MM.1S (cell line): ENCODE measurements at regions not wholly inside any gene's neighbourhood (a gene's known extent, or its start where the extent isn't known, plus 50 kb on each side); places are given as distances from the start of the nearest gene placed in this dataset.

Source experiments
- DNase-seq: peaks from one replicate; pipeline ENCODE4 v3.0.0-alpha.2; 2015
- H2AFZ ChIP-seq: fragments of 300-600 bp; sonication (generic); 2 replicates; pipeline ENCODE4 v1.6.0; 2016; ENCODE audit warnings: antibody characterized with exemption, low read length
- H3F3A ChIP-seq: fragments of 300-600 bp; sonication (generic); 2 replicates; pipeline ENCODE4 v1.6.1; 2016; ENCODE audit warnings: mild to moderate bottlenecking, antibody characterized with exemption, low read length, moderate library complexity, mixed read lengths; ENCODE audit not compliant: insufficient read depth
- H3K27ac ChIP-seq: fragments of 300-600 bp; sonication (generic); 2 replicates; pipeline ENCODE4 v1.5.1; 2016; ENCODE audit warnings: mild to moderate bottlenecking, low read length
- H3K27me3 ChIP-seq: fragments of 300-600 bp; sonication (generic); replicated peaks from 2 replicates; pipeline ENCODE4 v1.6.0; 2016; ENCODE audit warnings: low read length; ENCODE audit not compliant: insufficient read depth
- H3K36me3 ChIP-seq: fragments of 300-600 bp; sonication (generic); replicated peaks from 2 replicates; pipeline ENCODE4 v1.6.1; 2016; ENCODE audit warnings: mild to moderate bottlenecking, low read length, mixed read lengths; ENCODE audit not compliant: insufficient read depth
- H3K4me1 ChIP-seq: fragments of 300-600 bp; sonication (generic); 2 replicates; pipeline ENCODE4 v1.6.1; 2016; ENCODE audit warnings: low read length, mixed read lengths
- H3K4me2 ChIP-seq: fragments of 300-600 bp; sonication (generic); 2 replicates; pipeline ENCODE4 v1.6.0; 2016; ENCODE audit warnings: low read depth, low read length
- H3K4me3 ChIP-seq: fragments of 300-600 bp; sonication (generic); 2 replicates; pipeline ENCODE4 v1.5.1; 2016; ENCODE audit warnings: low read length, mixed read lengths
- H3K79me2 ChIP-seq: fragments of 300-600 bp; sonication (generic); 2 replicates; pipeline ENCODE4 v1.6.1; 2016; ENCODE audit warnings: mixed run types, low read length, mixed read lengths
- H3K9ac ChIP-seq: fragments of 300-600 bp; sonication (generic); 2 replicates; pipeline ENCODE4 v1.6.1; 2016; ENCODE audit warnings: low read length, mixed read lengths
- H3K9me2 ChIP-seq: fragments of 300-600 bp; sonication (generic); replicated peaks from 2 replicates; pipeline ENCODE4 v1.6.1; 2016; ENCODE audit warnings: mild to moderate bottlenecking, low read length, mixed read lengths; ENCODE audit not compliant: insufficient read depth
- H3K9me3 ChIP-seq: fragments of 300-600 bp; sonication (generic); replicated peaks from 2 replicates; pipeline ENCODE4 v1.6.1; 2016; ENCODE audit warnings: mild to moderate bottlenecking, low read length, mixed read lengths; ENCODE audit not compliant: insufficient read depth
- H4K20me1 ChIP-seq: fragments of 300-600 bp; sonication (generic); 2 replicates; pipeline ENCODE4 v1.6.1; 2016; ENCODE audit warnings: mild to moderate bottlenecking, low read length, moderate library complexity, mixed read lengths; ENCODE audit not compliant: insufficient read depth
- EZH2 ChIP-seq: fragments of 300-600 bp; sonication (generic); optimal IDR thresholded peaks from 2 replicates; pipeline ENCODE3; 2017; ENCODE audit warnings: low read depth, mild to moderate bottlenecking, antibody characterized with exemption, low read length, mixed read lengths
- EZH2phosphoT487 ChIP-seq: fragments of 300-600 bp; sonication (generic); IDR thresholded peaks from 2 replicates; pipeline ENCODE4 v1.6.1; 2018; ENCODE audit warnings: antibody characterized with exemption, low read length
- TF ChIP-seq, protein P1 (sequence below): fragments of 300-600 bp; sonication (generic); IDR thresholded peaks from 2 replicates; pipeline ENCODE4 v1.5.1; 2016; ENCODE audit warnings: antibody characterized with exemption, low read length, mixed read lengths

DNA sequence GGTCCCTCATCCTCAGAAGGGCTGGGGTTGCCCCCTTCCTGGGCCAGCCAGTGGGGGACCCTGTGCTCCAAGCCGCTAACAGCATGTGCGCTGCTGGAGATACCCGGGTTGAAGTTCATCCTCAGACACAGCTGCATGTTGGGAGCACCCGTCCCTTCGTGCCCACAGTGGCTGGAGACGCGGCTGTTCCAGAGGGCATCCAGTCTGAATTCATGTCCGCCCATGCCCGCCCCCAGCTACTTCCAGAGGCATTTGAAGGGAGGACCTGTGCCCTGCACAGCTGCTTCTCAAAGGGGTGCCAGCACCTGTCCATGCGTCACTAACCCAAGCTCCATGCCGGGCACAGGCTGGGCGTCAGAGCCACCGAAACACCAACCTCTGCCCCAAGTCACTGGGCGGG, 68.1 kb upstream of the ADGRA1 start:
- Histone ChIP-seq H3F3A (no peaks in the 10 kb centered on the region), H3K79me2 (no peaks in the 10 kb centered on the region), H3K27me3 (peaks cover 48% of the 10 kb centered on the region), H3K9me3 (no peaks in the 10 kb centered on the region), H2AFZ (no peak overlapping the region), H3K4me1 (no peaks in the 10 kb centered on the region), H4K20me1 (no peaks in the 10 kb centered on the region), H3K4me3 (no peak overlapping the region), H3K9me2 (no peaks in the 10 kb centered on the region), H3K4me2 (no peak overlapping the region), H3K27ac (no peak overlapping the region), H3K9ac (no peak overlapping the region), H3K36me3 (no peaks in the 10 kb centered on the region)
- DNase-seq, result no peak
- TF ChIP-seq, protein P1, sequence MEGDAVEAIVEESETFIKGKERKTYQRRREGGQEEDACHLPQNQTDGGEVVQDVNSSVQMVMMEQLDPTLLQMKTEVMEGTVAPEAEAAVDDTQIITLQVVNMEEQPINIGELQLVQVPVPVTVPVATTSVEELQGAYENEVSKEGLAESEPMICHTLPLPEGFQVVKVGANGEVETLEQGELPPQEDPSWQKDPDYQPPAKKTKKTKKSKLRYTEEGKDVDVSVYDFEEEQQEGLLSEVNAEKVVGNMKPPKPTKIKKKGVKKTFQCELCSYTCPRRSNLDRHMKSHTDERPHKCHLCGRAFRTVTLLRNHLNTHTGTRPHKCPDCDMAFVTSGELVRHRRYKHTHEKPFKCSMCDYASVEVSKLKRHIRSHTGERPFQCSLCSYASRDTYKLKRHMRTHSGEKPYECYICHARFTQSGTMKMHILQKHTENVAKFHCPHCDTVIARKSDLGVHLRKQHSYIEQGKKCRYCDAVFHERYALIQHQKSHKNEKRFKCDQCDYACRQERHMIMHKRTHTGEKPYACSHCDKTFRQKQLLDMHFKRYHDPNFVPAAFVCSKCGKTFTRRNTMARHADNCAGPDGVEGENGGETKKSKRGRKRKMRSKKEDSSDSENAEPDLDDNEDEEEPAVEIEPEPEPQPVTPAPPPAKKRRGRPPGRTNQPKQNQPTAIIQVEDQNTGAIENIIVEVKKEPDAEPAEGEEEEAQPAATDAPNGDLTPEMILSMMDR, result no peak
- TF ChIP-seq EZH2 (no peak), EZH2phosphoT487 (no peak)

DNA sequence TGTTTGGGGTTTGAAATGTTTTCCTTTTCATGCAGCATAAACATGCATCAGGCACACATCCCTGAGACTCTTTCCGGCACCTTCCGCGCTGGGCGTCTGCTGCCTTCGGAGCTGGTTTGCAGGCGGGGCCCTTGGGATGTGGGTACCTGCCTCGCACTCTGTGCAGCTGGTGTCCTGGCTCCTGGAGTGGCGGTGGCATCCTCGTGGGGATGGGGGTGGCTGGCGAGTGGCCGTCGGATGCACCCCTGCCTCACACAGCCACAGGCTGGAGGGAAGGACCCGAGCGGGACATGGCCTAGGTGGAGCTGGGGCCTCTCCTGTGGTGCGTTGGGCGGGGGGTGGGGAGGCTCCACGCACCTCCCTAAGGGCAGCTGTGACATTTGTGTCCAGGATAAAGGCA, 68.5 kb upstream of the ADGRA1 start:
- Histone ChIP-seq H3K27me3 (peaks cover 44% of the 10 kb centered on the region), H3K4me2 (no peak overlapping the region), H3K9me3 (no peaks in the 10 kb centered on the region)

DNA sequence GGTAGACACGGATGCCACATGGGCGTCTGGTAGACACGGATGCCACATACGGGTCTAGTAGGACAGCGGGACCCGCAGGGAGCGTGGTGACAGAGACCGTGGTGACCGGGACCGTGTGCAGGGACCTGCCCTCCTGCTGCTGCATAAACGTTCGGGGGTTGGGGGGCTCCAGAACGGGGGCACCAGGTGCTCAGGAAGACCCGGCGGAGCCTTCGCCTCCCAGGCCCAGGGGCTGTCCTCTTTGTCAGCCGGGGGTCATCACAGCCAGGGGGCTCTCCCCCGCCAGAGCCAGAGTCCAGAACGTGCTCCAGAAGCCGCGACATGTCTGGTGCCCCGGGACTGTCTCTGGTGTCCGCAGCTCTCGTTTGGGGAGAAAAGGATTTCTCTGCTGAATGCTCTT, 69.2 kb upstream of the ADGRA1 start:
- Histone ChIP-seq H3K27ac (no peak overlapping the region), H3K9me2 (no peaks in the 10 kb centered on the region), H2AFZ (no peak overlapping the region), H3K27me3 (peaks cover 41% of the 10 kb centered on the region), H3K79me2 (no peaks in the 10 kb centered on the region), H3K4me2 (no peak overlapping the region), H4K20me1 (no peaks in the 10 kb centered on the region), H3K9ac (no peak overlapping the region), H3F3A (no peaks in the 10 kb centered on the region), H3K4me3 (no peak overlapping the region), H3K36me3 (no peaks in the 10 kb centered on the region), H3K9me3 (no peaks in the 10 kb centered on the region), H3K4me1 (no peaks in the 10 kb centered on the region)
- TF ChIP-seq, protein P1, result no peak
- TF ChIP-seq EZH2, result no peak
- no peak for TF ChIP-seq EZH2phosphoT487
- DNase-seq, result no peak

More for the DNA sequence above, 68.5 kb upstream of the ADGRA1 start:
- Histone ChIP-seq H2AFZ (no peak overlapping the region), H3K4me1 (no peaks in the 10 kb centered on the region), H3K79me2 (no peaks in the 10 kb centered on the region), H4K20me1 (no peaks in the 10 kb centered on the region), H3F3A (no peaks in the 10 kb centered on the region), H3K36me3 (no peaks in the 10 kb centered on the region), H3K27ac (no peak overlapping the region), H3K4me3 (no peak overlapping the region), H3K9ac (no peak overlapping the region), H3K9me2 (no peaks in the 10 kb centered on the region)
- TF ChIP-seq, protein P1, result no peak
- TF ChIP-seq EZH2, result no peak
- TF ChIP-seq EZH2phosphoT487, result no peak
- DNase-seq, result no peak
